Cardiac septum (tissue), 1 donor: ENCODE measurements at regions not wholly inside any gene's neighbourhood (a gene's known extent, or its start where the extent isn't known, plus 50 kb on each side); places are given as distances from the start of the nearest gene placed in this dataset.
"Not testable (repeated sequence)": the region's sequence is repeated elsewhere in the genome, so short reads cannot be mapped to it uniquely, and the experiment has no call there.

Experiments
- DNase-seq: peaks from one replicate; pipeline ENCODE4 v3.0.0-alpha.2; 2020; ENCODE audit warnings: low spot score
- intact Hi-C: fragments of 100-400 bp; cut with DNase I; formaldehyde crosslinking; loops from one replicate; pipeline ENCODE4 v1.14.0; 2022
- donor health status: DM: no; HTN: no; CAD: no.

GRCh38 chr12:46941981-46942380, 116.2 kb upstream of the SLC38A4 start:
- DNase-seq = no peak
- intact Hi-C loops = no loop called here

- DNase-seq = no peak
- intact Hi-C loops = no loop called here
Measured at GRCh38 chr12:46942579-46942978, 116.8 kb upstream of the SLC38A4 start.

- DNase-seq = no peak
- intact Hi-C loops = no loop called here
Measured at GRCh38 chr12:46944088-46944487, 118.3 kb upstream of the SLC38A4 start.

GRCh38 chr12:46944771-46945170, 119.0 kb upstream of the SLC38A4 start:
- no peak for DNase-seq
- intact Hi-C loops = no loop called here

GRCh38 chr12:46945591-46945990, 119.8 kb upstream of the SLC38A4 start:
- intact Hi-C loops = no loop called here
- DNase-seq = no peak

GRCh38 chr12:46946137-46946536, 120.3 kb upstream of the SLC38A4 start:
- DNase-seq = no peak
- intact Hi-C loops = no loop called here

GRCh38 chr12:46948936-46949545, 123.2 kb upstream of the SLC38A4 start:
- DNase-seq = no peak
- intact Hi-C loops = no loop called here

- intact Hi-C loops = no loop called here
- no peak for DNase-seq
Measured at GRCh38 chr12:46950094-46950493, 124.3 kb upstream of the SLC38A4 start.

GRCh38 chr12:46952880-46953483, 126.4 kb upstream of the PCED1B start:
- intact Hi-C loops = no loop called here
- no peak for DNase-seq

- intact Hi-C loops = no loop called here
- no peak for DNase-seq
Measured at GRCh38 chr12:46956451-46957035, 122.9 kb upstream of the PCED1B start.

GRCh38 chr12:46958053-46958452, 121.4 kb upstream of the PCED1B start:
- intact Hi-C loops = no loop called here
- no peak for DNase-seq

- intact Hi-C loops = no loop called here
- DNase-seq = no peak
Measured at GRCh38 chr12:46958599-46959290, 120.7 kb upstream of the PCED1B start.

- no peak for DNase-seq
- intact Hi-C loops = no loop called here
Measured at GRCh38 chr12:46959502-46959901, 119.9 kb upstream of the PCED1B start.

- no peak for DNase-seq
- intact Hi-C loops = no loop called here
Measured at GRCh38 chr12:46960681-46961080, 118.7 kb upstream of the PCED1B start.

- intact Hi-C loops = no loop called here
- DNase-seq = no peak
Measured at GRCh38 chr12:46963191-46963590, 116.2 kb upstream of the PCED1B start.

- no peak for DNase-seq
- intact Hi-C loops = no loop called here
Measured at GRCh38 chr12:46963977-46964971, 115.1 kb upstream of the PCED1B start.

GRCh38 chr12:46965137-46965536, 114.3 kb upstream of the PCED1B start:
- intact Hi-C loops = no loop called here
- DNase-seq = no peak

GRCh38 chr12:46965880-46966279, 113.5 kb upstream of the PCED1B start:
- DNase-seq = no peak
- intact Hi-C loops = no loop called here

GRCh38 chr12:46970636-46971035, 108.8 kb upstream of the PCED1B start:
- intact Hi-C loops = no loop called here

GRCh38 chr12:46973937-46974336, 105.5 kb upstream of the PCED1B start:
- intact Hi-C loops, DNase-seq: not testable (repeated sequence)

More at GRCh38 chr12:46970636-46971035, 108.8 kb upstream of the PCED1B start:
- no peak for DNase-seq
